PC-9 (cell line): ENCODE measurements at regions not wholly inside any gene's neighbourhood (a gene's known extent, or its start where the extent isn't known, plus 50 kb on each side); places are given as distances from the start of the nearest gene placed in this dataset.

ENCODE experiments used
- BruUV-seq: library from RNA; stranded (reverse); fragments of 400-500 nt; replicated peaks from 2 replicates; lab custom pipeline; 2021; lab: Mats Ljungman, UMichigan
- CTCF ChIA-PET: fragments of 300-600 bp; sonication (Branson Sonifier 250); formaldehyde crosslinking; loops from one replicate; lab custom pipeline; 2022; ENCODE audit warnings: antibody characterized with exemption; lab: Charles Lee
- POLR2A ChIA-PET: fragments of 300-600 bp; sonication (Branson Sonifier 250); formaldehyde crosslinking; loops from one replicate; lab custom pipeline; 2022; ENCODE audit warnings: antibody characterized with exemption; ENCODE audit not compliant: unreplicated experiment; lab: Charles Lee
- DNase-seq, 2 experiments: peaks; one replicate each; pipeline versions ENCODE4 v3.0.0 to v3.0.0-alpha.2; 2015 to 2022; ENCODE audit warnings: mixed read lengths in 1 of 2
- H2AFZ ChIP-seq: fragments of 200-600 bp; sonication (generic); 2 replicates; pipeline ENCODE4 v1.8.1; 2017; ENCODE audit warnings: antibody characterized with exemption
- H3F3A ChIP-seq: fragments of 200-600 bp; sonication (generic); 2 replicates; pipeline ENCODE4 v1.8.1; 2017; ENCODE audit warnings: antibody characterized with exemption, mild to moderate bottlenecking, low read depth; ENCODE audit not compliant: insufficient read depth
- H3K27ac ChIP-seq: fragments of 200-600 bp; sonication (generic); 2 replicates; pipeline ENCODE4 v1.6.1; 2016; ENCODE audit warnings: mixed run types
- H3K27me3 ChIP-seq: fragments of 200-600 bp; sonication (generic); 2 replicates; pipeline ENCODE4 v1.6.1; 2016; ENCODE audit warnings: low read depth, mixed run types; ENCODE audit not compliant: insufficient read depth
- H3K36me3 ChIP-seq: fragments of 200-600 bp; sonication (generic); 2 replicates; pipeline ENCODE4 v1.6.1; 2016; ENCODE audit warnings: low read depth, mixed run types
- H3K4me1 ChIP-seq: fragments of 200-600 bp; sonication (generic); replicated peaks from 2 replicates; pipeline ENCODE4 v1.6.1; 2016; ENCODE audit warnings: mixed run types; ENCODE audit not compliant: insufficient read depth
- H3K4me2 ChIP-seq: fragments of 200-600 bp; sonication (generic); 2 replicates; pipeline ENCODE4 v1.6.1; 2017; ENCODE audit warnings: mixed run types
- H3K4me3 ChIP-seq: fragments of 200-600 bp; sonication (generic); 2 replicates; pipeline ENCODE4 v1.6.1; 2016; ENCODE audit warnings: mixed run types
- H3K79me2 ChIP-seq: fragments of 200-600 bp; sonication (generic); 2 replicates; pipeline ENCODE4 v1.6.1; 2017; ENCODE audit warnings: low read depth, mixed run types
- H3K9me2 ChIP-seq: fragments of 200-600 bp; sonication (generic); 2 replicates; pipeline ENCODE4 v1.8.1; 2017; ENCODE audit warnings: mild to moderate bottlenecking; ENCODE audit not compliant: insufficient read depth
- H3K9me3 ChIP-seq: fragments of 200-600 bp; sonication (generic); 2 replicates; pipeline ENCODE4 v1.8.1; 2016; ENCODE audit warnings: low read depth; ENCODE audit not compliant: insufficient read depth
- H4K20me1 ChIP-seq: fragments of 200-600 bp; sonication (generic); 2 replicates; pipeline ENCODE4 v1.8.1; 2017; ENCODE audit not compliant: insufficient read depth
- EZH2 ChIP-seq: fragments of 200-600 bp; sonication (generic); IDR thresholded peaks from 2 replicates; pipeline ENCODE4 v1.8.0; 2017; ENCODE audit warnings: antibody characterized with exemption, low read depth
- intact Hi-C: fragments of 100-400 bp; cut with micrococcal nuclease; formaldehyde crosslinking; loops from one replicate; pipeline ENCODE4 v1.10.0; 2022; ENCODE audit not compliant: unreplicated experiment
- TF ChIP-seq, protein P1 (sequence below): fragments of 200-600 bp; sonication (generic); conservative IDR thresholded peaks from 2 replicates; pipeline ENCODE4 v1.6.1; 2017; ENCODE audit warnings: mixed run types, antibody characterized with exemption, mild to moderate bottlenecking, moderate library complexity

DNA sequence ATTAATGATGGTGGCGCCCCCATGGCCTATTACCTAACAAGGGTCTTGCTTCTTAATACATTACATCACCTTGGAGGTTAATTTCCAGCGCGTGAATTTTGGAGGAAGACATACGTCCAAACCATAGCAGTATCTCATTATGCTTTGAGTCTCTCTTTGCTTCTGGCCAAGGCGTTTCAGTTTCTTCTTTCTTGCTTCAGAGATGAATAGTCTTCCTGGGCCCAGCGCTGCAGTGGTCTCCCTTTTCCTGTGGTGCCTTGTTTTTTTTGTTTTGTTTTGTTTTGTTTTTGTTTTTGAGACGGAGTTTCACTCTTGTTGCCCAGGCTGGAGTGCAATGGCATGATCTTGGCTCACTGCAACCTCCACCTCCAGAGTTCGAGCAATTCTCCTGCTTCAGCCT is 268.4 kb downstream of the SOX4 start:
- Histone ChIP-seq H4K20me1 (no peaks in the 10 kb centered on the region), H3K9me2 (no peaks in the 10 kb centered on the region), H3K27ac (no peak overlapping the region), H3K79me2 (no peaks in the 10 kb centered on the region), H3K4me3 (no peak overlapping the region), H3K9me3 (no peaks in the 10 kb centered on the region), H2AFZ (no peak overlapping the region), H3K4me2 (no peak overlapping the region), H3F3A (peaks cover 5% of the 10 kb centered on the region; the same call in 1 of the 2 replicates), H3K4me1 (peaks cover 6% of the 10 kb centered on the region), H3K27me3 (no peaks in the 10 kb centered on the region), H3K36me3 (no peaks in the 10 kb centered on the region)
- no peak for TF ChIP-seq EZH2
- TF ChIP-seq, protein P1, sequence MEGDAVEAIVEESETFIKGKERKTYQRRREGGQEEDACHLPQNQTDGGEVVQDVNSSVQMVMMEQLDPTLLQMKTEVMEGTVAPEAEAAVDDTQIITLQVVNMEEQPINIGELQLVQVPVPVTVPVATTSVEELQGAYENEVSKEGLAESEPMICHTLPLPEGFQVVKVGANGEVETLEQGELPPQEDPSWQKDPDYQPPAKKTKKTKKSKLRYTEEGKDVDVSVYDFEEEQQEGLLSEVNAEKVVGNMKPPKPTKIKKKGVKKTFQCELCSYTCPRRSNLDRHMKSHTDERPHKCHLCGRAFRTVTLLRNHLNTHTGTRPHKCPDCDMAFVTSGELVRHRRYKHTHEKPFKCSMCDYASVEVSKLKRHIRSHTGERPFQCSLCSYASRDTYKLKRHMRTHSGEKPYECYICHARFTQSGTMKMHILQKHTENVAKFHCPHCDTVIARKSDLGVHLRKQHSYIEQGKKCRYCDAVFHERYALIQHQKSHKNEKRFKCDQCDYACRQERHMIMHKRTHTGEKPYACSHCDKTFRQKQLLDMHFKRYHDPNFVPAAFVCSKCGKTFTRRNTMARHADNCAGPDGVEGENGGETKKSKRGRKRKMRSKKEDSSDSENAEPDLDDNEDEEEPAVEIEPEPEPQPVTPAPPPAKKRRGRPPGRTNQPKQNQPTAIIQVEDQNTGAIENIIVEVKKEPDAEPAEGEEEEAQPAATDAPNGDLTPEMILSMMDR: no peak
- DNase-seq: no peak
- POLR2A ChIA-PET: no interaction called here
- BruUV-seq: no TSS peak
- intact Hi-C loops: no loop called here
- CTCF ChIA-PET: no interaction called here

- H3K36me3 ChIP-seq: no peaks in the 10 kb centered on the region
- H2AFZ ChIP-seq: no peak overlapping the region
- H3K9me2 ChIP-seq: no peaks in the 10 kb centered on the region
- H3K27me3 ChIP-seq: no peaks in the 10 kb centered on the region
- H3K9me3 ChIP-seq: no peaks in the 10 kb centered on the region
- DNase-seq: no peak
- H3K4me3 ChIP-seq: no peak overlapping the region
- no peak overlapping the region for H3K4me2 ChIP-seq
- no peaks in the 10 kb centered on the region for H3K79me2 ChIP-seq
- CTCF ChIA-PET: no interaction called here
- TF ChIP-seq, protein P1: no peak
- TF ChIP-seq EZH2: no peak
- POLR2A ChIA-PET: interaction anchor here (0.6 kb wide), 1 partner anchor 1651 kb away, joined by 6 read pairs; no protein-coding TSS in a partner anchor
- BruUV-seq: no TSS peak
- no peaks in the 10 kb centered on the region for H4K20me1 ChIP-seq
- intact Hi-C loops: no loop called here
- H3K27ac ChIP-seq: no peak overlapping the region
- no peaks in the 10 kb centered on the region for H3K4me1 ChIP-seq
- no peaks in the 10 kb centered on the region for H3F3A ChIP-seq
Observed at GRCh38 chr6:21864206-21864605, 270.7 kb downstream of the SOX4 start.

DNA sequence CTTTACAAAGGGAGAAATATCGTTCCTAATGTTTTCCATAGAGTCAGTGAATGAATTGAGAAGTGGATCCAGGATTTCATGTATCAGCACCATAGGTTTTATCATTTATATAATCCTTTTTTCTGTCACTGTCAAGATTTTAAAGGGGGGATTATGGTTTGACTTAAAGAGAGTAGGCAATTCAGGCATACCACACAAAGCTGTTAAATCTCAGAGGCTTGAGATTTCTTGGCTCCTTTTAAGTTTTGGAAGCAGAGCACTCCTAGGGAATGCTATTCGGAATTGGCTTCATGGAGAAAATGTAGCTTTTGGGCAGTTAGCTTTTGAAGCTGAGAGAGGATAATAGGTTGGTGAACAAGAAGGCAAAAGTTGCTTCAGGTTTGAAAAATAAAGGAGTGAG is 274.7 kb downstream of the SOX4 start:
- no peak overlapping the region for H2AFZ ChIP-seq
- H3K36me3 ChIP-seq: no peaks in the 10 kb centered on the region
- no peaks in the 10 kb centered on the region for H3K9me3 ChIP-seq
- intact Hi-C loops: no loop called here
- H3K27me3 ChIP-seq: no peaks in the 10 kb centered on the region
- H3K4me1 ChIP-seq: no peaks in the 10 kb centered on the region
- no peaks in the 10 kb centered on the region for H3K9me2 ChIP-seq
- BruUV-seq: no TSS peak
- no peak overlapping the region for H3K4me2 ChIP-seq
- POLR2A ChIA-PET: no interaction called here
- H3K79me2 ChIP-seq: no peaks in the 10 kb centered on the region
- H4K20me1 ChIP-seq: no peaks in the 10 kb centered on the region
- CTCF ChIA-PET: interaction anchor here (0.7 kb wide), 1 partner anchor 11 kb away, joined by 7 read pairs; no protein-coding TSS in a partner anchor
- TF ChIP-seq EZH2: no peak
- TF ChIP-seq, protein P1: no peak
- H3K27ac ChIP-seq: no peak overlapping the region
- H3K4me3 ChIP-seq: no peak overlapping the region
- no peaks in the 10 kb centered on the region for H3F3A ChIP-seq
- DNase-seq: no peak
